ENCODE measurements at regions not wholly inside any gene's neighbourhood (a gene's known extent, or its start where the extent isn't known, plus 50 kb on each side); places are given as distances from the start of the nearest gene placed in this dataset.

GRCh38 chr1:81654147-81654546 is 146.6 kb upstream of the ADGRL2 start:
- intact Hi-C loops (cut with DNase I) = no loop called here

GRCh38 chr1:81650776-81651175 is 150.0 kb upstream of the ADGRL2 start:
- no peak for DNase-seq (ENCODE audit: low spot score)
- intact Hi-C loops (cut with DNase I) = no loop called here

More at GRCh38 chr1:81654147-81654546, 146.6 kb upstream of the ADGRL2 start:
- DNase-seq (ENCODE audit: low spot score) = no peak

GRCh38 chr1:81635816-81636215 is 164.9 kb upstream of the ADGRL2 start:
- DNase-seq (ENCODE audit: low spot score) = no peak
- intact Hi-C loops (cut with DNase I) = no loop called here

GRCh38 chr1:81634294-81634693 is 166.4 kb upstream of the ADGRL2 start:
- intact Hi-C loops (cut with DNase I) = no loop called here
- DNase-seq (ENCODE audit: low spot score) = no peak

- intact Hi-C loops (cut with DNase I) = no loop called here
Observed at GRCh38 chr1:81619156-81619555, 181.6 kb upstream of the ADGRL2 start.

GRCh38 chr1:81618376-81618775 is 182.4 kb upstream of the ADGRL2 start:
- intact Hi-C loops (cut with DNase I) = no loop called here
- DNase-seq (ENCODE audit: low spot score) = no peak

More at GRCh38 chr1:81619156-81619555, 181.6 kb upstream of the ADGRL2 start:
- DNase-seq (ENCODE audit: low spot score) = no peak

- DNase-seq (ENCODE audit: low spot score) = no peak
- intact Hi-C loops (cut with DNase I) = no loop called here
Observed at GRCh38 chr1:81617308-81617967, 183.3 kb upstream of the ADGRL2 start.

- intact Hi-C loops (cut with DNase I) = no loop called here
Observed at GRCh38 chr1:81613803-81614202, 186.9 kb upstream of the ADGRL2 start.

GRCh38 chr1:81607924-81608323 is 192.8 kb upstream of the ADGRL2 start:
- DNase-seq (ENCODE audit: low spot score) = no peak
- intact Hi-C loops (cut with DNase I) = no loop called here

More at GRCh38 chr1:81613803-81614202, 186.9 kb upstream of the ADGRL2 start:
- DNase-seq (ENCODE audit: low spot score) = no peak

- DNase-seq (ENCODE audit: low spot score) = no peak
- intact Hi-C loops (cut with DNase I) = no loop called here
Observed at GRCh38 chr1:81607086-81607485, 193.6 kb upstream of the ADGRL2 start.

- no peak for DNase-seq (ENCODE audit: low spot score)
- intact Hi-C loops (cut with DNase I) = no loop called here
Observed at GRCh38 chr1:81606656-81607055, 194.1 kb upstream of the ADGRL2 start.

- no peak for DNase-seq (ENCODE audit: low spot score)
- intact Hi-C loops (cut with DNase I) = no loop called here
Observed at GRCh38 chr1:81605023-81605422, 195.7 kb upstream of the ADGRL2 start.

- intact Hi-C loops (cut with DNase I) = no loop called here
- DNase-seq (ENCODE audit: low spot score) = no peak
Observed at GRCh38 chr1:81600878-81601622, 199.7 kb upstream of the ADGRL2 start.

GRCh38 chr1:81600363-81600762 is 200.4 kb upstream of the ADGRL2 start:
- no peak for DNase-seq (ENCODE audit: low spot score)
- intact Hi-C loops (cut with DNase I) = no loop called here

- intact Hi-C loops (cut with DNase I) = no loop called here
- no peak for DNase-seq (ENCODE audit: low spot score)
Observed at GRCh38 chr1:81598623-81599022, 202.1 kb upstream of the ADGRL2 start.

- intact Hi-C loops (cut with DNase I) = no loop called here
- DNase-seq (ENCODE audit: low spot score) = no peak
Observed at GRCh38 chr1:81597720-81598426, 202.9 kb upstream of the ADGRL2 start.

- intact Hi-C loops (cut with DNase I) = no loop called here
- no peak for DNase-seq (ENCODE audit: low spot score)
Observed at GRCh38 chr1:81596341-81596740, 204.4 kb upstream of the ADGRL2 start.

- no peak for DNase-seq (ENCODE audit: low spot score)
- intact Hi-C loops (cut with DNase I) = no loop called here
Observed at GRCh38 chr1:81594206-81594605, 206.5 kb upstream of the ADGRL2 start.

GRCh38 chr1:81592233-81592632 is 208.5 kb upstream of the ADGRL2 start:
- no peak for DNase-seq (ENCODE audit: low spot score)
- intact Hi-C loops (cut with DNase I) = no loop called here

- DNase-seq (ENCODE audit: low spot score) = no peak
- intact Hi-C loops (cut with DNase I) = no loop called here
Observed at GRCh38 chr1:81590171-81590570, 210.6 kb upstream of the ADGRL2 start.

GRCh38 chr1:81588149-81588548 is 212.6 kb upstream of the ADGRL2 start:
- DNase-seq (ENCODE audit: low spot score) = no peak
- intact Hi-C loops (cut with DNase I) = no loop called here
